ENCODE measurements at regions not wholly inside any gene's neighbourhood (a gene's known extent, or its start where the extent isn't known, plus 50 kb on each side); places are given as distances from the start of the nearest gene placed in this dataset.

- TF ChIP-seq EZH2phosphoT487 (IDR thresholded peaks at IDR 0.05; ENCODE audit: borderline replicate concordance) (no peak), CTCF (conservative IDR thresholded peaks at IDR 0.05; ENCODE audit: low read length) (no peak)
Observed at GRCh38 chrX:4675686-4676300, 962.3 kb upstream of the PRKX start.

All from Loucy (cell line).